ENCODE measurements at regions not wholly inside any gene's neighbourhood (a gene's known extent, or its start where the extent isn't known, plus 50 kb on each side); places are given as distances from the start of the nearest gene placed in this dataset.
"Not testable (repeated sequence)": the region's sequence is repeated elsewhere in the genome, so short reads cannot be mapped to it uniquely, and the experiment has no call there.

DNA sequence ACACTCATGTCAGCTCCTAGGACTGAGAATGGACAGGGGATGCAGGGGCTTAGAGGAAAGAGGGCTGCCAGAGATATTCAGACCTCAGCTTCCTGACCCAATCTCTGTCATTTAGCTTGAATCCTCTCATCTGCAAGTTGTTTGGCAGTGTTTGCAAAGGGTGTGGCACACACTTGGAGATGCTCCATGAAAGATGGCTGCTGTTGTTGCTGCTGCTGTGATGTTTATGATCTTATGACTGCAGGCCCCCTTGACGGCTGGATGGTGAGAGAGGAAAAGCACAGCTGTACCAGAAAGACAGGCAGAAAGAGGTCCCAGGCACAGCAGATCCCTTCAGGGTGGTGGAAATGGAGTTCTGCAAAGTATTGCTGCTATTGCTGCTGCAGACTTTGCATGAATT is 80.7 kb downstream of the TRIM43 start:
- H3K9me3 Mint-ChIP-seq (ENCODE audit: insufficient read depth); H3K9me3 ChIP-seq (ENCODE audit: control extremely low read depth in 1 of 3, control insufficient read depth in 2 of 3, insufficient read depth in 1 of 3, low read length in 2 of 3); intact Hi-C loops (cut with micrococcal nuclease); H3K27ac ChIP-seq (ENCODE audit: low read length in 2 of 2); POLR2A ChIA-PET; ATAC-seq (ENCODE audit: low read depth); H3K27ac Mint-ChIP-seq; CTCF ChIA-PET; H4K20me1 ChIP-seq (ENCODE audit: control insufficient read depth, insufficient read depth, low read length, poor library complexity, severe bottlenecking); H3K79me2 ChIP-seq (ENCODE audit: control insufficient read depth, insufficient read depth, low read length); H3K4me2 ChIP-seq (replicated peaks; ENCODE audit: low read depth, low read length, poor library complexity, severe bottlenecking); H3K4me3 ChIP-seq (ENCODE audit: control extremely low read depth in 1 of 5, extremely low read depth in 1 of 5, insufficient read depth in 1 of 5, low read depth in 2 of 5, low read length in 4 of 5); DNase-seq; H3K9ac ChIP-seq (ENCODE audit: low read length); H3K4me3 Mint-ChIP-seq; H3K36me3 ChIP-seq (replicated peaks in 1 of 2; ENCODE audit: control extremely low read depth in 1 of 2, control insufficient read depth in 1 of 2, extremely low read depth in 1 of 2, insufficient read depth in 2 of 2, low read length in 1 of 2); H3K27me3 ChIP-seq (replicated peaks in 1 of 4; ENCODE audit: control extremely low read depth in 1 of 4, control insufficient read depth in 3 of 4, insufficient read depth in 4 of 4, low read length in 3 of 4); H2AFZ ChIP-seq (ENCODE audit: insufficient read depth, low read depth, low read length, poor library complexity, severe bottlenecking): not testable (repeated sequence)
- peaks cover 7 to 18% of the 10 kb centered on the region in 2 donors for H3K4me1 ChIP-seq (ENCODE audit: control insufficient read depth in 2 of 2, insufficient read depth in 2 of 2, low read length in 2 of 2)
- WGBS (ENCODE audit: insufficient coverage) = no CpG with 5 or more reads among the region's 1 CpG
- Mint-ChIP-seq H3K27me3 (peaks cover 18% of the 10 kb centered on the region), H3K4me1 (peaks cover 19% of the 10 kb centered on the region)

DNA sequence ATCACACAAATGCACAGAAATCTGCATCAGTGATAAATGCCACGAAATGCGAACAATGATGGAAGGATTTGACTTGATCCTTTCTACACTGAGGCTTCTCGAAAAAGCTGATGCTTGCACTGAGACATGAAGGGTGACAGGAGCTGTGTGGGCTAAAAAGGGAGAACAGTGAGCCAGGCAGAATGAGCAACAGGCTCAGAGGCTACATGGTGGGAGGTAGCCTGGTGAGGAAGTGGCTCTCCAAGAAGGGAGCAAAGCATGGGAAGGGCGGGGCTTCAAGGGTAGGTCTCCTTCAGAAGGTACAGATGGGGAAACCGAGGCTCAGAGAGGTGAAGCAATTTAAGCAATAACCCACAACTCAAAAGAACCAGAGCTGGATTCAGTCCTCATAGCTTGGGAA is 82.4 kb downstream of the TRIM43 start:
- H3K9ac ChIP-seq (ENCODE audit: low read length) = no peak overlapping the region
- DNase-seq (no peak), ATAC-seq (ENCODE audit: low read depth) (no peak)
- Mint-ChIP-seq H3K4me1 (peaks cover 12% of the 10 kb centered on the region), H3K27ac (no peak overlapping the region), H3K4me3 (no peak overlapping the region), H3K9me3 (ENCODE audit: insufficient read depth) (no peaks in the 10 kb centered on the region), H3K27me3 (peaks cover 23% of the 10 kb centered on the region)
- no peaks in the 10 kb centered on the region for H4K20me1 ChIP-seq (ENCODE audit: control insufficient read depth, insufficient read depth, low read length, poor library complexity, severe bottlenecking)
- H3K36me3 ChIP-seq (replicated peaks in 1 of 2; ENCODE audit: control extremely low read depth in 1 of 2, control insufficient read depth in 1 of 2, extremely low read depth in 1 of 2, insufficient read depth in 2 of 2, low read length in 1 of 2) = no peaks in the 10 kb centered on the region
- no peaks in the 10 kb centered on the region for H3K79me2 ChIP-seq (ENCODE audit: control insufficient read depth, insufficient read depth, low read length)
- TF ChIP-seq, protein P1, sequence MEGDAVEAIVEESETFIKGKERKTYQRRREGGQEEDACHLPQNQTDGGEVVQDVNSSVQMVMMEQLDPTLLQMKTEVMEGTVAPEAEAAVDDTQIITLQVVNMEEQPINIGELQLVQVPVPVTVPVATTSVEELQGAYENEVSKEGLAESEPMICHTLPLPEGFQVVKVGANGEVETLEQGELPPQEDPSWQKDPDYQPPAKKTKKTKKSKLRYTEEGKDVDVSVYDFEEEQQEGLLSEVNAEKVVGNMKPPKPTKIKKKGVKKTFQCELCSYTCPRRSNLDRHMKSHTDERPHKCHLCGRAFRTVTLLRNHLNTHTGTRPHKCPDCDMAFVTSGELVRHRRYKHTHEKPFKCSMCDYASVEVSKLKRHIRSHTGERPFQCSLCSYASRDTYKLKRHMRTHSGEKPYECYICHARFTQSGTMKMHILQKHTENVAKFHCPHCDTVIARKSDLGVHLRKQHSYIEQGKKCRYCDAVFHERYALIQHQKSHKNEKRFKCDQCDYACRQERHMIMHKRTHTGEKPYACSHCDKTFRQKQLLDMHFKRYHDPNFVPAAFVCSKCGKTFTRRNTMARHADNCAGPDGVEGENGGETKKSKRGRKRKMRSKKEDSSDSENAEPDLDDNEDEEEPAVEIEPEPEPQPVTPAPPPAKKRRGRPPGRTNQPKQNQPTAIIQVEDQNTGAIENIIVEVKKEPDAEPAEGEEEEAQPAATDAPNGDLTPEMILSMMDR (IDR thresholded peaks at IDR 0.05) = no peak
- no peak for TF ChIP-seq EZH2 (IDR thresholded peaks at IDR 0.05; ENCODE audit: borderline replicate concordance, insufficient read depth, low read depth, low read length, poor library complexity, severe bottlenecking)
- H2AFZ ChIP-seq (ENCODE audit: insufficient read depth, low read depth, low read length, poor library complexity, severe bottlenecking) = no peak overlapping the region
- H3K4me2 ChIP-seq (replicated peaks; ENCODE audit: low read depth, low read length, poor library complexity, severe bottlenecking) = no peak overlapping the region
- ChIA-PET CTCF (no interaction called here), POLR2A (no interaction called here)
- 92% methylated on average over 3 of the region's 5 CpGs for WGBS (ENCODE audit: insufficient coverage)
- H3K27me3 ChIP-seq (replicated peaks in 1 of 4; ENCODE audit: control extremely low read depth in 1 of 4, control insufficient read depth in 3 of 4, insufficient read depth in 4 of 4, low read length in 3 of 4) = peaks cover 0 to 4% (median 2%) of the 10 kb centered on the region in 4 experiments
- no peak overlapping the region for H3K27ac ChIP-seq (ENCODE audit: low read length in 2 of 2)
- H3K4me3 ChIP-seq (ENCODE audit: control extremely low read depth in 1 of 5, extremely low read depth in 1 of 5, insufficient read depth in 1 of 5, low read depth in 2 of 5, low read length in 4 of 5) = no peak overlapping the region
- intact Hi-C loops (cut with micrococcal nuclease) = no loop called here
- H3K4me1 ChIP-seq (ENCODE audit: control insufficient read depth in 2 of 2, insufficient read depth in 2 of 2, low read length in 2 of 2) = peaks cover 4 to 15% of the 10 kb centered on the region in 2 donors
- H3K9me3 ChIP-seq (ENCODE audit: control extremely low read depth in 1 of 3, control insufficient read depth in 2 of 3, insufficient read depth in 1 of 3, low read length in 2 of 3) = no peaks in the 10 kb centered on the region

DNA sequence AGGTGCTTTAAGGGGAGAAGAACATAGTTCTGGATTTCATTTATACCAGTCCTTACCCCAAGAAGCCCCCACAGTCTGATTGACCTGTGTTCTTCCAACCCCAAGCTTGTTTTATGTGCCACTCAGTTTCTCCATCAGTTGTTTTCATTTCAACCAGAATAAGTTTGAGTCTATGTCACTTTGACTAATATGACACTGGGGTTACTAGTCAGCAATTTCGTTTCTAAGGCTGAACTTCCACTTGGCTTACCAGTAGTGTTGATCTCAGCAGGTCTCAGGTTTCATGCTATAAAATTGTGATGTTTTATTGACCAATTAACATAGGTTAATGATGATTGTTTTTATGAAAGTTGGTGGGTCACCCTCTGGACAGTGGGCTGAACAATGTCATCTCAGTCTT is 84.8 kb downstream of the TRIM43 start:
- CTCF ChIA-PET; H3K79me2 ChIP-seq (ENCODE audit: control insufficient read depth, insufficient read depth, low read length); H3K4me3 ChIP-seq (ENCODE audit: control extremely low read depth in 1 of 5, extremely low read depth in 1 of 5, insufficient read depth in 1 of 5, low read depth in 2 of 5, low read length in 4 of 5); H3K9me3 ChIP-seq (ENCODE audit: control extremely low read depth in 1 of 3, control insufficient read depth in 2 of 3, insufficient read depth in 1 of 3, low read length in 2 of 3); ATAC-seq (ENCODE audit: low read depth); H3K36me3 ChIP-seq (replicated peaks in 1 of 2; ENCODE audit: control extremely low read depth in 1 of 2, control insufficient read depth in 1 of 2, extremely low read depth in 1 of 2, insufficient read depth in 2 of 2, low read length in 1 of 2); H3K27ac Mint-ChIP-seq; intact Hi-C loops (cut with micrococcal nuclease); H3K27ac ChIP-seq (ENCODE audit: low read length in 2 of 2); H3K4me1 ChIP-seq (ENCODE audit: control insufficient read depth in 2 of 2, insufficient read depth in 2 of 2, low read length in 2 of 2); H2AFZ ChIP-seq (ENCODE audit: insufficient read depth, low read depth, low read length, poor library complexity, severe bottlenecking); H3K4me2 ChIP-seq (replicated peaks; ENCODE audit: low read depth, low read length, poor library complexity, severe bottlenecking); DNase-seq; H4K20me1 ChIP-seq (ENCODE audit: control insufficient read depth, insufficient read depth, low read length, poor library complexity, severe bottlenecking); H3K9me3 Mint-ChIP-seq (ENCODE audit: insufficient read depth); H3K4me1 Mint-ChIP-seq; H3K9ac ChIP-seq (ENCODE audit: low read length); H3K27me3 ChIP-seq (replicated peaks in 1 of 4; ENCODE audit: control extremely low read depth in 1 of 4, control insufficient read depth in 3 of 4, insufficient read depth in 4 of 4, low read length in 3 of 4); POLR2A ChIA-PET; H3K4me3 Mint-ChIP-seq: not testable (repeated sequence)
- peaks cover 34% of the 10 kb centered on the region for H3K27me3 Mint-ChIP-seq
- WGBS (ENCODE audit: insufficient coverage) = 40% methylated on average over 1 of the region's 1 CpG
